PC-3 (cell line): ENCODE measurements at regions not wholly inside any gene's neighbourhood (a gene's known extent, or its start where the extent isn't known, plus 50 kb on each side); places are given as distances from the start of the nearest gene placed in this dataset.

Experiments used
- ATAC-seq: fragments of 200-7000 bp; cut with Tn5 transposase; 2 replicates; pipeline ENCODE4 v1.9.1; 2020; ENCODE audit warnings: mild to moderate bottlenecking, moderate library complexity
- BruUV-seq: library from RNA; stranded (reverse); fragments of 400-500 nt; replicated peaks from 2 replicates; lab custom pipeline; 2021; lab: Mats Ljungman, UMichigan
- CTCF ChIA-PET: fragments of 300-600 bp; sonication (Branson Sonifier 250); formaldehyde crosslinking; loops from one replicate; lab custom pipeline; 2022; ENCODE audit warnings: antibody characterized with exemption; lab: Charles Lee
- POLR2A ChIA-PET: fragments of 300-600 bp; sonication (Branson Sonifier 250); formaldehyde crosslinking; loops from one replicate; lab custom pipeline; 2022; ENCODE audit warnings: antibody characterized with exemption; ENCODE audit not compliant: unreplicated experiment; lab: Charles Lee
- DNase-seq: peaks from one replicate; pipeline ENCODE4 v3.0.0-alpha.2; 2015
- H2AFZ ChIP-seq: fragments of 300-600 bp; sonication (generic); 2 replicates; pipeline ENCODE4 v1.6.0; 2016; ENCODE audit warnings: antibody characterized with exemption, low read length
- H3F3A ChIP-seq: fragments of 300-600 bp; sonication (generic); one replicate; pipeline ENCODE4 v1.6.0; 2017; ENCODE audit warnings: antibody characterized with exemption, low read length, control low read depth, mild to moderate bottlenecking; ENCODE audit not compliant: unreplicated experiment
- H3K27ac ChIP-seq: fragments of 300-600 bp; sonication (generic); 2 replicates; pipeline ENCODE4 v1.5.1; 2016; ENCODE audit warnings: mild to moderate bottlenecking, low read length
- H3K27me3 ChIP-seq: fragments of 300-600 bp; sonication (generic); 2 replicates; pipeline ENCODE4 v1.6.1; 2016; ENCODE audit warnings: low read length, mixed read lengths
- H3K36me3 ChIP-seq: fragments of 300-600 bp; sonication (generic); 2 replicates; pipeline ENCODE4 v1.6.1; 2016; ENCODE audit warnings: low read depth, mixed run types, low read length, mixed read lengths
- H3K4me1 ChIP-seq: fragments of 300-600 bp; sonication (generic); 2 replicates; pipeline ENCODE4 v1.5.1; 2016; ENCODE audit warnings: low read length; ENCODE audit not compliant: insufficient read depth
- H3K4me2 ChIP-seq: fragments of 300-600 bp; sonication (generic); 2 replicates; pipeline ENCODE4 v1.6.0; 2016; ENCODE audit warnings: low read length
- H3K4me3 ChIP-seq: fragments of 300-600 bp; sonication (generic); 2 replicates; pipeline ENCODE4 v1.5.1; 2016; ENCODE audit warnings: mild to moderate bottlenecking, low read length, mixed read lengths
- H3K79me2 ChIP-seq: fragments of 300-600 bp; sonication (generic); 2 replicates; pipeline ENCODE4 v1.6.1; 2017; ENCODE audit warnings: low read length, mixed read lengths
- H3K9ac ChIP-seq: fragments of 300-600 bp; sonication (generic); 2 replicates; pipeline ENCODE4 v1.6.0; 2016; ENCODE audit warnings: mild to moderate bottlenecking, low read length
- H3K9me2 ChIP-seq: fragments of 300-600 bp; sonication (generic); replicated peaks from 2 replicates; pipeline ENCODE4 v1.6.1; 2016; ENCODE audit warnings: mixed run types, low read length, mixed read lengths
- H3K9me3 ChIP-seq: fragments of 300-600 bp; sonication (generic); 2 replicates; pipeline ENCODE4 v1.6.1; 2016; ENCODE audit warnings: low read length, mixed read lengths
- H4K20me1 ChIP-seq: fragments of 300-600 bp; sonication (generic); 2 replicates; pipeline ENCODE4 v1.6.1; 2016; ENCODE audit warnings: low read length, mixed read lengths
- EZH2 ChIP-seq: fragments of 300-600 bp; sonication (generic); IDR thresholded peaks from one replicate; pipeline ENCODE4 v1.6.1; 2017; ENCODE audit warnings: antibody characterized with exemption, mild to moderate bottlenecking, low read length; ENCODE audit not compliant: unreplicated experiment
- EZH2phosphoT487 ChIP-seq: fragments of 300-600 bp; sonication (generic); IDR thresholded peaks from 2 replicates; pipeline ENCODE4 v1.6.1; 2018; ENCODE audit warnings: mild to moderate bottlenecking, antibody characterized with exemption, low read length, borderline replicate concordance
- intact Hi-C: fragments of 100-400 bp; cut with micrococcal nuclease; formaldehyde crosslinking; loops from 2 replicates; pipeline ENCODE4 v1.9.0; 2023
- TF ChIP-seq, protein P1 (sequence below): fragments of 300-600 bp; sonication (generic); conservative IDR thresholded peaks from 2 replicates; pipeline ENCODE4 v1.5.1; 2017; ENCODE audit warnings: antibody characterized with exemption, low read depth, mild to moderate bottlenecking, low read length

DNA sequence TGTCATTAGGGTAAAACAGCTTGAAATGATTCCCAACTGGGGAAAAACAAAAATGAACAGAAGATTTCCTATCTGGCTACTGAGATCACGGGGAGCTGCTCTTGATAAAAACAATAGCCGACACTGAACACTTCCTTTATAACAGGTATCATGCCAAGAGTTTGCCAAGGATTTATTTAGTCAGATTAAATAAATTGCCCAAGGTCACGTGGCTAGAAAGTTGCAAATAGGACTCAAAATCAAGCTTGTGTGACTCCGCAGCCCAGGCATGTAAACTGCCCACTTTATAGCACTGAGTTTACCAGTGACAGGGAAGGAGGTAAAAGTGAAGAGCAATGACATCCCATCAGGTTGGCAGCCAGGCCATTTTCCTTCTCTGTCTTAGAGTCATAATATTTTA lies 120.7 kb upstream of the ZNF618 start:
- no peak overlapping the region for H3K4me2 ChIP-seq
- DNase-seq (peak; percentile 5), ATAC-seq (no peak)
- H3K4me3 ChIP-seq: no peak overlapping the region
- ChIA-PET CTCF (no interaction called here), POLR2A (no interaction called here)
- peaks cover 3% of the 10 kb centered on the region; the same call in 1 of the 2 replicates for H3K27me3 ChIP-seq
- H3F3A ChIP-seq: no peaks in the 10 kb centered on the region
- no peaks in the 10 kb centered on the region for H3K4me1 ChIP-seq
- no peak overlapping the region for H3K9ac ChIP-seq
- no peak overlapping the region for H3K27ac ChIP-seq
- no peaks in the 10 kb centered on the region for H4K20me1 ChIP-seq
- no peaks in the 10 kb centered on the region for H3K9me3 ChIP-seq
- intact Hi-C loops: no loop called here
- H3K36me3 ChIP-seq: no peaks in the 10 kb centered on the region
- TF ChIP-seq, protein P1, sequence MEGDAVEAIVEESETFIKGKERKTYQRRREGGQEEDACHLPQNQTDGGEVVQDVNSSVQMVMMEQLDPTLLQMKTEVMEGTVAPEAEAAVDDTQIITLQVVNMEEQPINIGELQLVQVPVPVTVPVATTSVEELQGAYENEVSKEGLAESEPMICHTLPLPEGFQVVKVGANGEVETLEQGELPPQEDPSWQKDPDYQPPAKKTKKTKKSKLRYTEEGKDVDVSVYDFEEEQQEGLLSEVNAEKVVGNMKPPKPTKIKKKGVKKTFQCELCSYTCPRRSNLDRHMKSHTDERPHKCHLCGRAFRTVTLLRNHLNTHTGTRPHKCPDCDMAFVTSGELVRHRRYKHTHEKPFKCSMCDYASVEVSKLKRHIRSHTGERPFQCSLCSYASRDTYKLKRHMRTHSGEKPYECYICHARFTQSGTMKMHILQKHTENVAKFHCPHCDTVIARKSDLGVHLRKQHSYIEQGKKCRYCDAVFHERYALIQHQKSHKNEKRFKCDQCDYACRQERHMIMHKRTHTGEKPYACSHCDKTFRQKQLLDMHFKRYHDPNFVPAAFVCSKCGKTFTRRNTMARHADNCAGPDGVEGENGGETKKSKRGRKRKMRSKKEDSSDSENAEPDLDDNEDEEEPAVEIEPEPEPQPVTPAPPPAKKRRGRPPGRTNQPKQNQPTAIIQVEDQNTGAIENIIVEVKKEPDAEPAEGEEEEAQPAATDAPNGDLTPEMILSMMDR: no peak
- TF ChIP-seq EZH2: no peak
- no peak for TF ChIP-seq EZH2phosphoT487
- no TSS peak for BruUV-seq
- no peaks in the 10 kb centered on the region for H3K9me2 ChIP-seq
- no peak overlapping the region for H2AFZ ChIP-seq
- H3K79me2 ChIP-seq: no peaks in the 10 kb centered on the region

DNA sequence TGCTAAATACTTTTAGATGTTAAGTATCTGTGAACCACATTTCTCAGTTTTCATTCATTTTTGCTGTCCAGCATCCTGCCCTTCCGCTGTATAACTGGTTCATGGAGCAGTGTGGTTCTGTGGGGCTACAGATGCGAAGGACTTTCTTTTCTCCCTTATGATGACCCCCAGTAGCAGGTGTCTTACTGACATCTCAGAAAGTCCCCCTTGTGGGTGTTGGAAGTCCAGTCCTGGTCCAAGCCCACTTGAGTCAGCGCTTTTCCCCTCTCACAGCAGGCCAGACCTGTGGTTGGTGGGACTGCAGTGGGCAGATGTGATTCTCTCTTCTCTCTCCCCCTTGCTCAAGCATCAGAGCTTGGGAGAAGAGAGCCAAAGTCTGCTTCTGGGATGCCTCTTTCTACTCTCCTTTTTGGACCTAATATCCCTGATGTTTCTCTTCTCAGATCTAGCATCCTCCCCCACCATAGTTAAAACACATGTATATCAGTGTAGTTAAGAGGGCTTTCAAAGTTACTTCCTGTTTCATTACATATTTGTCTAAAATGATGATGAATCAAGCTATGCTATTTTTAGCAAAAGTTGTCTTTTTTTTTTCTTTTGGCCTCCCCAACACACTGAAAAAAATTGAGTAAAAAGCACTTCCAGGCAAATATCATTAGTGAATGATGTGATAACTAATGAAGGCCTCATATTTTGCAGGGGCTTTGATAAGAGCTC lies 119.5 kb upstream of the ZNF618 start:
- Histone ChIP-seq H4K20me1 (no peaks in the 10 kb centered on the region), H3K9me2 (no peaks in the 10 kb centered on the region), H3K27ac (no peak overlapping the region), H3F3A (no peaks in the 10 kb centered on the region), H3K9me3 (no peaks in the 10 kb centered on the region), H3K4me3 (no peak overlapping the region), H3K9ac (no peak overlapping the region), H3K27me3 (peaks cover 3% of the 10 kb centered on the region; the same call in 1 of the 2 replicates), H3K79me2 (no peaks in the 10 kb centered on the region), H3K4me1 (no peaks in the 10 kb centered on the region), H3K36me3 (no peaks in the 10 kb centered on the region), H3K4me2 (no peak overlapping the region), H2AFZ (no peak overlapping the region)
- BruUV-seq: no TSS peak
- TF ChIP-seq, protein P1: no peak
- no peak for TF ChIP-seq EZH2
- intact Hi-C loops: no loop called here
- POLR2A ChIA-PET: no interaction called here
- ATAC-seq (no peak), DNase-seq (no peak)
- CTCF ChIA-PET: no interaction called here

DNA sequence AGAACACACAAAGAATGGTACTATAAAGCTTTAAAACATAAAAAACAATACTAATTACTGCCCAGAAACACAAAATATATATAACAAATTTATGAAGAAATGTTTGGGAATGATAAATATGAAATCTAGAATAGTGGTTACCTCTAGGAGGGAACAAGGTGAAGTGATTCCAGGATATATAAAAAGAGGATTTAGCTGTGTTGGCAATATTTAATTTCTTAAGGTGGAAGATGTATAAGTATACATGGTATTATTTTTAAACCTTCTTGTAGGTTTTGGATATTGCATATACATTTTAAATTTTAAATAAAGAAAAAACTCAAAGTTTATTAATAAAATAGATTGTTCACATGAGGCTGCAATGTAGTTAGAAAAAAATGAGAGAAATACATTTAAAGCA lies 112.7 kb upstream of the ZNF618 start:
- no peaks in the 10 kb centered on the region for H4K20me1 ChIP-seq
- H3K9me2 ChIP-seq: no peaks in the 10 kb centered on the region
- no peak for DNase-seq
- no peak for ATAC-seq
- no peak for TF ChIP-seq EZH2
- TF ChIP-seq EZH2phosphoT487: no peak
- TF ChIP-seq, protein P1: no peak
- CTCF ChIA-PET: no interaction called here
- H3K9ac ChIP-seq: no peak overlapping the region
- peaks cover 6% of the 10 kb centered on the region; the same call in 1 of the 2 replicates for H3K27me3 ChIP-seq
- H3K79me2 ChIP-seq: no peaks in the 10 kb centered on the region
- H2AFZ ChIP-seq: no peak overlapping the region
- no peaks in the 10 kb centered on the region for H3F3A ChIP-seq
- intact Hi-C loops: no loop called here
- H3K27ac ChIP-seq: no peak overlapping the region
- H3K4me1 ChIP-seq: no peaks in the 10 kb centered on the region
- no peak overlapping the region for H3K4me3 ChIP-seq
- H3K4me2 ChIP-seq: no peak overlapping the region
- H3K36me3 ChIP-seq: no peaks in the 10 kb centered on the region
- BruUV-seq: no TSS peak
- POLR2A ChIA-PET: no interaction called here
- no peaks in the 10 kb centered on the region for H3K9me3 ChIP-seq
